ENCODE measurements at regions not wholly inside any gene's neighbourhood (a gene's known extent, or its start where the extent isn't known, plus 50 kb on each side); places are given as distances from the start of the nearest gene placed in this dataset.
"Not testable (repeated sequence)": the region's sequence is repeated elsewhere in the genome, so short reads cannot be mapped to it uniquely, and the experiment has no call there.

DNA sequence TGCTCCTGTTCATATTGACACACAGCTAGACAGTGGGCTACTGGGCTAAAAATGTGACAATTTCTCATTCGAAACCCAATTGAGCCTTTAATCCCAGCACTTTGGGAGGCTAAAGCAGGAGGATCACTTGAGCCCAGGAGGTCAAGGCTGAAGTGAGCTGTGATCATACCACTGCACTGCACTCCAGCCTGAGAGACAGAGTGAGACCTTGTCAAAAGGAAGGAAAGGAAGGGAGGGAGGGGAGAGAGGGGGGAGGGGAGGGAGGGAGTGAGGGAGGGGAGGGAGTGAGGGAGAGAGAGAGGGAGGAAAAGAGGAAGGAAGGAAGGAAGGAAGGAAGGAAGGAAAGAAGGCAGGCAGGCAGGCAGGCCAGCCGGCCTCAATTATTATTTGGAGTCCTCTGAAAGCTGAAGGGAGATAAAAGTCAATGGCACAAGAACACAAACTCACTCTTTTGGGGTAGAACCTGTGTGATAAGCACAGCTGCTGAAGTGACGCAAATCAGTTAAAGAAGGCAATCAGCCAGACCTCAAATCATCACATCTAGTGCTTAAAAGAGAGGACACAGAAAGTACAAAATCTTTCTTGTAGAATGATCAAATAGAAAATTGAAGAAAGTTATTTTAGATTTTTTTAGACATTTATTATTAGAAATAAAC lies 98.1 kb downstream of the CCDC71L start:
- DNase-seq: no peak

DNA sequence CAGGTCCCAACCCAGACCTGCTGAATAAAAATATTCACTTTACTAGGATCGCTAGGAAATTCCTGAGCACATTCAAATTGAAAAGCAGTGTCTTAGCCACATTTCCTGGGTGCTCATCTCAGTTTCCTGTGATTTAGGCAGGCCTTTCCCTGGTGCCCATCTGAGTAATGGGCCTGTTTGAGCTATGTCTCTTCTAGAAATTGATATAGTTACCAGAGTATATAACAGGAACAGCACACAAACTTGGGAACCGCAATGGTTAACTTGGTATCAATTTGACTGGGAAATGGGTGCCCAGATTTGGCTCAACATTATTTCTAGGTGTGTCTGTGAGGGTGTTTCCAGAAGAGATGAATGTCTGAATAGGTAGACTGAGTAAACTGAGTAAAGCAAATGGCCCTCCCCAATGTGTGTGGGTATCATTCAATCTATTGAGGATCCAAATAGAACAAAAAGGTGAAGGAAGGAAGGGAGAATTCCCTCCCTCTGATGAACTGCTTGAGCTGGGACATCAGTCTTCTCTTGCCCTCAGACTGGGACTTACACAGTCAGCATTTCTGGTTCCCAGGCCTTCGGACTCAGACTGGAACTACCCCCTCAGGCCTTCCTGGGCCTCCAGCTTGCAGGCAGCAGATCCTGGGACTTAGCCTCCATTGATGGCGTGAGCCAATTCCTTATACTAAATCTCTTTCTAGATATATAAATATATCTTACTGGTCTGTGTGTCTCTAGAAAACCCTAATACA lies 99.1 kb downstream of the CCDC71L start:
- no peak for DNase-seq

DNA sequence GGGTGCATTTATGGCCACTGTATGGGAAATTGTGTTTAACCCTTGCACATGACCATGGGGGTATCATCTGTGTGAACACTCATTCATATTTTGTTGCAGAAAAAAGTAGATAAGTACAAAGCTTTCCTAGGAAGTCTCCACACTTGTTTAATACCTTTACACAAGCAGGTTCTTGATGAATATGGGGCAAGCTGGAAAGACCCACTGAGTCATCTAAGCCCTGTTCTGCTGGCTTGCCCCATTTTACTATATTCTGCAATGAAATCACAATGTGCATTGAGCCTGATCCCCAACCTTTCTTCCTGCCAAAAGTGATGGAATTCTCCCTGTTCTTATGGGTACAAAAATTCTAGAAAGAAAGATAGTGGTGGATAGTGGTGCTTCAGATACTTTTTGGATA lies 99.8 kb downstream of the CCDC71L start:
- no peak for DNase-seq

DNA sequence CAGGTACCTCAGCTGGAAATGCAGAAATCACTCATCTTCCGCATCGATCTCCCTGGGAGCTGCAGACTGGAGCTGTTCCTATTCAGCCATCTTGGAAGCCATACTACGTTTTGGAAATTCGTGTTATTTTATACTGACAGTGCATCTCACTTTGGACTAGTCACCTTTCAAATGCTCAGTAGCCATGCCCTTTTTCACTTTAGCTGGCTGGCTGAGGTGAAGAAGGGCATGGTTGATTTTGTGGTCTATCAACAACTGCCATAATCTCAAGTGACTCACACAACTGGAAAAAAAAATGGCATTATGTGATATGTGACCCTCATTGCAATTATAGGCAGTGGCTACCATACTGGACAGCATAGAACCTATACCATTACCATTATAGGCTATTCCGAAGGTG lies 100.5 kb downstream of the CCDC71L start:
- DNase-seq: no peak

DNA sequence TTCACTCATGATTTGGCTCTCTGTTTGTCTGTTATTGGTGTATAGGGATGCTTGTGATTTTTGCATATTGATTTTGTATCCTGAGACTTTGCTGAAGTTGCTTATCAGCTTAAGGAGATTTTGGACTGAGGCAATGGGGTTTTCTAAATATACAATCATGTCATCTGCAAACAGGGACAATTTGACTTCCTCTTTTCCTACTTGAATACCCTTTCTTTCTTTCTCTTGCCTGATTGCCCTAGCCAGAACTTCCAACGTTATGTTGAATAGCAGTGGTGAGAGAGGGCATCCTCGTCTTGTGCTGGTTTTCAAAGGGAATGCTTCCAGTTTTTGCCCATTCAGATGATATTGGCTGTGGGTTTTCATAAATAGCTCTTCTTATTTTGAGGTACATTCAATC lies 104.7 kb downstream of the CCDC71L start:
- not testable (repeated sequence) for DNase-seq

DNA sequence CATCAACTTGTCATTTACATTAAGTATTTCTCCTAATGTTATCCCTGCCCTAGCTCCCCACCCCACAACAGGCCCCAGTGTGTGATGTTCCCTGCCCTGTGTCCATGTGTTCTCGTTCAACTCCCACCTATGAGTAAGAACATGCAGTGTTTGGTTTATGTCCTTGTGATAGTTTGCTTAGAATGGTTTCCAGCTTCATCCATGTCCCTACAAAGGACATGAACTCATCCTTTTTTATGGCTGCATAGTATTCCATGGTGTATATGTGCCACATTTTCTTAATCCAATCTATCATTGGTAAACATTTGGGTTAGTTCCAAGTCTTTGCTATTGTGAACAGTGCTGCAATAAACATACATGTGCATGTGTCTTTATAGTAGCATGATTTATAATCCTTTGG lies 106.3 kb downstream of the CCDC71L start:
- DNase-seq: not testable (repeated sequence)

DNA sequence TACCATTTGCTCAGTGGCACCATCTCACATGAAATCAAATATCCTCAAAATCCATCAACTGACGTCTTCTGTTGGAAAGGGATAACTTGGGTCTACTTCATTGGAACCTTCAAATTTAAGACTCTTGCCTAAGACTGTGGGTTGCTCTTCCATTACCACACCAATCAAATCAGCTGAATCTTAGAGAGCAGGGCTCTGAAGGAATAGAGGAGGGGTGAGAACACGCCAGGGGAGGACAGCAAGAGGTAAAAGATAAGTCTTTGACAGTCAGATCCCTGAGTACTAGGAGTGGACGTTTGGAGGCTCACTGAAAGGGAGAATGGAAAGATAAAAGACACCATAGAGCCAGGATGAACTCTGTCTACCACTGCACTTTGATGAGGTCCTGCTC lies 107.5 kb downstream of the CCDC71L start:
- DNase-seq: no peak

DNA sequence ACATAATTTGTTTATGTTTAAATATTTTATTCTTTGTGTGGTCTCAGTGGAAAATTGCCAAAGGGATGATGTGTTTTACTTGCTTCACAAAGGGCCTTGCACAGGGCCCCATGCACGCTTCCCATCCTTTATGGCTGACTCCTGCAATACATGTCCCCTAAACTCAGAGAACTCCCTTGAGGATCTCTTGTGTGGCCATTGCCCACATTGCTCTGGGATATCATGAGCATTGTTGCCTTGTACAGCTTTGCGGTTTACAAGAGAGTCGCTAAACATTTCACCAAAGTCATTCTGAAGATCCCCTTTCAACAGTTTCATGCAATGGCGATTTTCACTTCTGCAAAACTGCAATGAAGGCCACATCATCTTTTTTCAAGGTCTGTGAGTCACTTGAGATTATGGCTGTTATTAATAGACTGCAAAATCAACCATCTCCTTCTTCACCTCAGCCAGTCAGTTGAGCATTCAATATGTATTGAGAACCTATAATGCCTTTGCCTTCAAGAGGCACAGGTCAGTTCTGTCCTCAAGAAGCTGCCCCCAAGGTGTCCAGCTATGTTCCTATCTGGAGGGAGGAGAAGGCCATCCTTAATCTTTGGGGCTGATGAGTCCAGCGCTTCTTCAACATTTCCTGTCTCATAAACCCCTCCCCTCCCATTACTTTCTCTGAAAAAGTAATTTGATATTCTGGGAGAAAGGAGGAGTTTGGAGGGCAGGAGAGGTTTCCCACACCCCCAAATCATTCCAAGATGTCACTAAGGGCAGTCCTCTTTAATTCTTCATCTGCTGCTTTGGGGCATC lies 108.1 kb downstream of the CCDC71L start:
- DNase-seq: no peak

DNA sequence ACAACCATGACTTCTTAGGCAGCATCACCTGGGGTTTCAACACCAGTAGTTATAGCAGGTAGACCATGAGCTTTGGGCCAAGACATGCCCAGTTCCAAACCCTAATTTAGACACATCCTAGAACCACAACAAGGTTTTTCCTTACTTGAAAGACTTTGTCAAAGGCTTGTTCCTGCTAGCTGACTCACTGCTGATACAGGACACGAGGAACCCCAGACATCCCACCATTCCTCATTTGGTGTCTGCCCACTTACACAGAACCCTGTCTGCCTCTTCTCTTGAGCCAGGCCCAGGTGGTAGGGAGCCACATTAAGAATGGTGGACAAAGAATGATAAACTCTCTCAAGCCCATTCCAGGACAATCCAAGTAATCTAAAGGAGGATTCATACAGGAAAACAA lies 109.0 kb downstream of the CCDC71L start:
- no peak for DNase-seq

DNA sequence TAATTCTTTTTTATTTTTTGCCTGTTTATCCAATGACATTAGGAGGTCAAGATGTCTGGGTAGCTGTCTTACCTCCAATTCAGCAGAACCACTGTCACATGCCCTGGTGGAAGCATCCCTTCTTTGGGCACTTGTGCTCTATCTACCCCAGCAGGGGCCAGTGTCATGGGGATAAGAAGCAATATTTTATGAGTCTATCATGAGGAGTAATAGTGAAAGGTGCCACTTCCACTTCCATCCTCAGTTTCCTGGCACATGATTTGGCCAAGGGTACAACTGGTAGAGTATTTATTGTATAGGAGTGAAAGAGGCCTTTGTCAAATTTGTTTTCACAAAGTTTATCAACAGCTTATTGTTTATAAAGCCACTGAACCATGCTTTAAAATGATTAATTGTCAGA lies 112.5 kb downstream of the CCDC71L start:
- no peak for DNase-seq

DNA sequence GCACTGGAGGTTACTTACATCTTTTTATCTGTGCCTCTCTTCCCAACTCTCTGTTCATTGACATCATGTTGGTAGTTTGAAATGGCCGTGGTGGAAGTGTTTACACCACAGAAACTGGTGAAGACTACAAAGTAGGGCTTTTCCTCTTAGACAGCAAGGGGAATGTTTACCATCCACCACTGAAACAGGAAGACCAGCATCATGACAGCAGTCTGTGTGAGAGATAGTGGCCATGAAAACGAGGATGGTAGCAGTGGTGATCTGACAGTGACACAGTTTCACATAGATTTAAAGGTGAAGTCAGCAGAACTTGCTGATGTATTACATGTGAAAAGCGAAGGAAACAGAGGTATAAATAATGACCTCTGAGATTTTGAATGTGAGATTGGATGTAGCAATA lies 115.7 kb downstream of the CCDC71L start:
- no peak for DNase-seq

DNA sequence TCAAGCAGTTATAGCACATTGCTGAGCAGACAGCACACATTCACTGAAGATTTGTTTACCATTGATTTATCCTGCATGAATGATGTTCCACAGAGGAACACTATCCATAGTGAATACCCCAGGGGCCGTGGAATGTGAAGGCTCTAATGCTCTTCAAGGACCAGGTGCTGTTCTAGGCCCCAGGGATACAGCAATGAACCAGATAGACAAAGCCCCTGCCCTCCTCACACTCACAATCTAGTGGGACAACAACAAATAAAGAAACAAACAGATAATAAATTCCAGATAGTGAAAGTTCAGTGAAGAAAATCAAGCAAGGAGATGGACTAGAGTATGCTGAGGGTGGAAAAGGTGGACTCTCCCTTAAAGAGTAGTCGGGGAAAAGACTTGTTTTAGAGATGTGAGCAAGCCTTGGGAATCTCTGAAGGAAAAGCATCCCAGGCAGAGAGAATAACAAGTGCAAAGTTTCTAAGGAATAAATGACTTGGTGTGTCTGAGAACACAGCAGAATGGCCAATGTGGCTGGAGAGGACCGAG lies 117.7 kb downstream of the CCDC71L start:
- no peak for DNase-seq

DNA sequence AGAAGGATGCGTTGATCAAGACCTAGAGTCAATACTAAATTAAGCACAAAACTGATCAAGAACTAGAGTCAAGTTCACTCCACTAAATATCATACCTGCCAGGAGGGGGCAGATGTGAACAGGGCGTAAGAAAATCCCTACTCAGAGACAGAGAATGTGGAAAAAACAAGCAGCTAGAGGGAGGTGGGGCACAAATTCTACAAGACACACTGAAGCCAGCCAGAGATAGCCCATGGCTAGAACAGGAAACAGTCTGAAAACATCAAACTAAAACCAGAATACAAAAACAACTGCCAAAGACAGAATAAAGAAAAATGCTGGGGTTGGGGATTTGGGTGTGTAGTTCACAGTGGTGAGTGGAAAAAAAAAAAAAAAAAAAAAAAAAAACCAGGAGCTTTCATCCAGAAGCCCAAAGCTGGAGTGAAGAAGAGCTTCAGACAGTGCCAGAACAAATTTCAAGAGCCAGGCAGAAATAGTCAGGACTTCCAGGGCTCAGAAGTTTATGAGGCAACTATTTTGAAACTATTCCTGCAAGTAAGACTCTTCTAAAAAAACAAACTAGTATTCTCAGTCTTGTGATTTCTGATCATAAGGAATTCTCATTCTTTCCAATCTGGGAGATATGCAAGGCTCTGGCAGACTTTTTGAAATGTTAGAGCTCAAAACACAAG lies 118.3 kb downstream of the CCDC71L start:
- DNase-seq: no peak

DNA sequence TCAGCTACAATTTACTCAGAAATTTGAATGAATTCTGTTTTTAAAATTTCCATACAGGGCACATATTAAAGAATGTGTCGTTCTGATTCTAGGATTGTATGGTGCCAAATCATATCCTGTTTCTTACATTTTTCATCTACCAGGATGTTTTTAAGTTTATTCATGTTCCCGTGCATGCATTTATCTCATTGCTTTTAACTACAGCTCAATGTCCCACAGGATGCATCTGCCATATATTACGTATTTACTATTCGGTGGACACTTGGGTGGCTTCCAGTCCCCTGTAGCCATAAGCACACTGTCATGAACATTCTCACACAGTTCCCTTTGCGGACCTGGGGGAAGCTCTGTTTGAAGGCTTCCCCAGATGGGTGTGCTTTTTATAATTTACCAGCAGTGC lies 122.3 kb downstream of the CCDC71L start:
- DNase-seq: no peak

DNA sequence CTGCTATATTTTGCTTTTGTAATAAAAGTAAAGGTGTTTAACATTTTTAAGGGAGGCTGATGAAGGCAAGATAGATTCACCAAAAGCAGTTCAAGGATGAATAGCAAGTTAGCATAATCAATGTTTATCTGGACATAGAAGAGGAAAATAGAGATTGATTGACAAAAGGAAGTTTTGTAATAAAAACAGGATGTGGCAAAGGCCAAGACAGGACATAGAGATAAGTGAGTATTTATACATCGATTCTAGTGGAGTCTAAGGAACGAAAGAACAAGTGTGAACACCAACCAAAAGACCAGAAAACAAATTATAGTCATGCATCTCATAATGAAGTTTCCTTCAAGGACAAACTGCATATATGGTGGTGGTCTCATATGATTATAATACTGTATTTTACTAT lies 123.8 kb downstream of the CCDC71L start:
- DNase-seq: no peak

DNA sequence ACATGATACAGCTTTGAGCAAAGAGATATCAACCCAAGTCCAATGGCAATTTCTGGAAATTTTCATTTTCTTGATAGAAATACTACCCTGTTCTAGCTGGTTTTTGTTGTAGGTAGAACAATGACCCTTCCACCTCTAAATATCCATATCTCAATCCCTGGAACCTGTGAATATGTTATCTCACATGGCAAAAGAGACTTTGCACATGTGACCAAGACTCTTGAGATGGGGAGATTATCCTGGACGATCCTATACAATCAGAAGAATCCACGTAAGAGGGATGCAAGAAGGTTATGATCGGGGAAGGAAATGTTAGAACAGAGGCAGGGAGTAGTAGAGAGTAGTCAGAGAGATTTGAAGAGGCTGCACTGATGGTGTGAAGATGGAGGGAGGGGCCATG lies 124.9 kb downstream of the CCDC71L start:
- DNase-seq: no peak

DNA sequence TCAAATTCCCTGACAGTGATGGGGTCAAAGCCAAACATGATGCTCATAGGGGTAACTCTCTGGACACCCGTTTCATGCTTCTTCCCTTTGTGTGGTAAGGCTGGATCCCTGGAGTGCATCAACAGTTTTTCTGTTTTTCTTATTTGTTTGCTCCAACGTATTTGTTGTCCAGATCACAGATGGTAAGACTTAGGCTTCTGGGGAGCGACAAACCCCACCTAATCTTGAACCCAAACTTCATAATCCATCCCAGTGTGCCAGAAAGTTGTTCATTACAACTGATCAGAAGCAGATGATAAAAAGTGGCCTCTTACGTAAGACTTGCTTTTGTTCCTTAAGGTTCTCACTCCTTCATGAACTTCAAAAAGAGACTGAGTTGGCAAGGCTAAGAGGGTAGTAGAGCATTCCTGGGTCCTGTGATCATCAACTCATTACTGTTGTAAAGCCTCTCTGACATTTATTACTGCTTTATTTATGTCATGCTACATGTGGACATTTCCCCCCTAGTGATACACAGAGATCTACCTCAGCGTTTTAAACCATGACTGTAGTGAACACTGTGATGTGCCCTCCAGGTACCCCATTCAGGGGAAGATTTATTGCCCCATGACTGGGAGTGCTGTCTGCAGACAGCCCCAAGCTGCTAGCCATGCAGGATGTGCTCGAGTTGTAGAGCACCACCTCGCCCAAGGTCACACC lies 125.6 kb downstream of the CCDC71L start:
- no peak for DNase-seq

DNA sequence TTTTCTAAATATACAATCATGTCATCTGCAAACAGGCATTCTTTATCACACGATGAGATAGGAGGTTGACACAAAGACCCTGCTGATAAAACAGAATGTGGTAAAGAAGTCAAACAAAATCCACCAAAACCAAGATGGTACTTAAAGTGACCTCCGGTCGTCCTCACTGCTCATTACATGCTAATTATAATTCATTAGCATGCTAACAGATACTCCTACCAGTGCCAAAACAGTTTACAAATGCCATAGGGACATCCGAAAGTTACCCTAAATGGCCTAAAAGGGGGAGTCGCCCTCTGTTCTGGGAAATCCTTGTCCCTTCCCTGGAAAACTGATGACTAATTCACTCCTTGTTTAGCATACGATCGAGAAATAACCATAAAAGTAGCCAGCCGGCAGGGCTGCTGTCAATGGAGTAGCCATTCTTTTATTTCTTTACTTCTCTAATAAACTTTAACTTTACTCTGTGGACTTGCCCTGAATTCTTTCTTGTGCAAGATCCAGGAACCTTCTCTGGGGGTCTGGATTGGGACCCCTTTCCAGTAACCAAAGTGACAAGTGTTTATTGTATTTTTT lies 126.6 kb downstream of the CCDC71L start:
- no peak for DNase-seq

DNA sequence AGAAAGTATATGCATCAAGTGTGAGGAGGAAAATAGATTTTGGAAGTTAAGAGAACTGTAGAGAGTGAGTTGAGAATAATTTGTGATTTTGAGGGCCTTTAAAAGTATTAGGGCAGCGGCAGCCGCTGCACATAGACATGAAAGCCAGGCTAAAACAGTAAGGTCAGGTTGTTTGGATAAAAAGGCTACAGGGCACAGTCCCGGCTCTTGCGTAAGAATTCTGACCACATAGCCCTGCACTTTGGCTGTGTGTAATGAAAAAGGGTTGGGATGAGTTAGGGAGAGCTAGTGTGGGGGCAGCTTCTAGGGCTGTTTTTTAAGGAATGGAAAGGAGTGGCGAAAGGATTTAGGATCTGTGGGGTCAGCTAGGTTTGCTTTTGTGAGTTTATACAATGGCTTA lies 130.8 kb downstream of the CCDC71L start:
- DNase-seq: not testable (repeated sequence)

DNA sequence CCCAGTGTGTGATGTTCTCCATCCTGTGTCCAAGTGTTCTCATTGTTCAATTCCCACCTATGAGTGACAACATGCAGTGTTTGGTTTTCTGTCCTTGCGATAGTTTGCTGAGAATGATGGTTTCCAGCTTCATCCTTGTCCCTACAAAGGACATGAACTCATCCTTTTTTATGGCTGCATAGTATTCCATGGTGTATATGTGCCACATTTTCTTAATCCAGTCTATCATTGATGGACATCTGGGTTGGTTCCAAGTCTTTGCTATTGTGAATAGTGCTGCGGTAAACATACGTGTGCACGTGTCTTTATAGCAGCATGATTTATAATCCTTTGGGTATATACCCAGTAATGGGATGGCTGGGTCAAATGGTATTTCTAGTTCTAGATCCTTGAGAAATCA lies 134.3 kb downstream of the CCDC71L start:
- DNase-seq: not testable (repeated sequence)

DNA sequence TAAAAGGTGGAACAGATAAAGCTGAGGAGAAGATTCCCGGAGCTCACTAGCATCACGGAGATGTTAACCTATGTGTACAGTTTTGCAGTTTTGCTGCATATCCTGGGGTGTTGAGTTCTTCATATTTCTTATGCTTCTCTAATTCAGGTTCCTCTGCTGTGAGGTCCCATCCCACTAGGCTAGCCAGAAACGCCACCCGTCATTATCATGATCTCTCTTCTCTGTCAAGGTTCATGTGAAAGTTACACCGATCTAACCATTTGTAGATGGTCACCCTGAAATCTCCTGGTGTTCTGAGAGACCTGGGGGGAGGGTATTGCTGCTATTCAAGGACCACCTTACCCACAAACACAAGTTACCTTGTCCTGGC lies 136.3 kb downstream of the CCDC71L start:
- no peak for DNase-seq

DNA sequence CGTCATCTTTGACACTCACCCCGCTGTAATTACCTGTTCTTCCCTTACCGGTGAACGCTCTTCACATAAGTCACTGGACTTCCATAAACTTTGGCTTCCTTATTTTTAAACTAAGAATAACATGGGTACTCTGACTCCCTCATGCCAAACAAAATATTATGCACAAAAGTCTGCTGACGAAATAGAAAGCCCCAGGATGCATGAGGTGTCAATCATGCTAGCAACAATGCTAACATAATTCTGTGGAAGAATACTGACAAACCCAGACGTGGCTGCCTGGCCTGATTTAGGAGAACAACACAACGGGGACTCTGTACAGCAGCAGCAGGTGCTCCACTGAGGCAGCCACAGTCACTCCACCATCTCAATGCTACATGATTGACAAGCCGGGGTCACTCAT lies 137.5 kb downstream of the CCDC71L start:
- no peak for DNase-seq

Measured in occipital lobe (tissue), 1 donor.